Glutamatergic neuron (in vitro differentiated cells): ENCODE measurements at regions not wholly inside any gene's neighbourhood (a gene's known extent, or its start where the extent isn't known, plus 50 kb on each side); places are given as distances from the start of the nearest gene placed in this dataset.

Experiments used
- DNase-seq: peaks from one replicate; pipeline ENCODE4 v3.0.0; 2022
- H3K27ac Mint-ChIP-seq: one replicate; pipeline ENCODE4 v1.8.0; 2020; ENCODE audit warnings: mild to moderate bottlenecking, mixed read lengths, inconsistent platforms; ENCODE audit not compliant: unreplicated experiment
- H3K27me3 Mint-ChIP-seq: one replicate; pipeline ENCODE4 v1.8.0; 2020; ENCODE audit warnings: mild to moderate bottlenecking, moderate library complexity, mixed read lengths, inconsistent platforms; ENCODE audit not compliant: unreplicated experiment
- H3K36me3 Mint-ChIP-seq: one replicate; pipeline ENCODE4 v1.8.0; 2020; ENCODE audit warnings: mild to moderate bottlenecking, mixed read lengths, inconsistent platforms; ENCODE audit not compliant: unreplicated experiment
- H3K4me1 Mint-ChIP-seq: one replicate; pipeline ENCODE4 v1.8.0; 2020; ENCODE audit warnings: mild to moderate bottlenecking, low read depth, mixed read lengths, inconsistent platforms; ENCODE audit not compliant: unreplicated experiment
- H3K4me3 Mint-ChIP-seq: one replicate; pipeline ENCODE4 v1.8.0; 2020; ENCODE audit warnings: mild to moderate bottlenecking, mixed read lengths, inconsistent platforms; ENCODE audit not compliant: unreplicated experiment
- H3K9me3 Mint-ChIP-seq: one replicate; pipeline ENCODE4 v1.8.0; 2020; ENCODE audit warnings: mild to moderate bottlenecking, moderate library complexity, mixed read lengths, inconsistent platforms; ENCODE audit not compliant: unreplicated experiment
- TF ChIP-seq, protein P1 (sequence below): fragments of 200-600 bp; sonication (generic); IDR thresholded peaks from one replicate; pipeline ENCODE4 v1.5.0; 2021; ENCODE audit not compliant: partially characterized antibody, unreplicated experiment

GRCh38 chr15:85870216-85871014 lies 75.7 kb upstream of the KLHL25 start:
- Mint-ChIP-seq H3K9me3 (no peaks in the 10 kb centered on the region), H3K27ac (no peak overlapping the region)
- TF ChIP-seq, protein P1, sequence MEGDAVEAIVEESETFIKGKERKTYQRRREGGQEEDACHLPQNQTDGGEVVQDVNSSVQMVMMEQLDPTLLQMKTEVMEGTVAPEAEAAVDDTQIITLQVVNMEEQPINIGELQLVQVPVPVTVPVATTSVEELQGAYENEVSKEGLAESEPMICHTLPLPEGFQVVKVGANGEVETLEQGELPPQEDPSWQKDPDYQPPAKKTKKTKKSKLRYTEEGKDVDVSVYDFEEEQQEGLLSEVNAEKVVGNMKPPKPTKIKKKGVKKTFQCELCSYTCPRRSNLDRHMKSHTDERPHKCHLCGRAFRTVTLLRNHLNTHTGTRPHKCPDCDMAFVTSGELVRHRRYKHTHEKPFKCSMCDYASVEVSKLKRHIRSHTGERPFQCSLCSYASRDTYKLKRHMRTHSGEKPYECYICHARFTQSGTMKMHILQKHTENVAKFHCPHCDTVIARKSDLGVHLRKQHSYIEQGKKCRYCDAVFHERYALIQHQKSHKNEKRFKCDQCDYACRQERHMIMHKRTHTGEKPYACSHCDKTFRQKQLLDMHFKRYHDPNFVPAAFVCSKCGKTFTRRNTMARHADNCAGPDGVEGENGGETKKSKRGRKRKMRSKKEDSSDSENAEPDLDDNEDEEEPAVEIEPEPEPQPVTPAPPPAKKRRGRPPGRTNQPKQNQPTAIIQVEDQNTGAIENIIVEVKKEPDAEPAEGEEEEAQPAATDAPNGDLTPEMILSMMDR = no peak

GRCh38 chr15:85871545-85871944 lies 76.8 kb upstream of the KLHL25 start:
- Mint-ChIP-seq H3K4me1 (no peaks in the 10 kb centered on the region), H3K36me3 (no peaks in the 10 kb centered on the region), H3K27me3 (no peaks in the 10 kb centered on the region), H3K27ac (no peak overlapping the region), H3K4me3 (no peak overlapping the region), H3K9me3 (no peaks in the 10 kb centered on the region)
- DNase-seq = no peak
- TF ChIP-seq, protein P1 = no peak

More at GRCh38 chr15:85870216-85871014, 75.7 kb upstream of the KLHL25 start:
- Mint-ChIP-seq H3K4me3 (no peak overlapping the region), H3K4me1 (no peaks in the 10 kb centered on the region), H3K36me3 (no peaks in the 10 kb centered on the region), H3K27me3 (no peaks in the 10 kb centered on the region)
- no peak for DNase-seq

GRCh38 chr15:85872125-85872524 lies 77.4 kb upstream of the KLHL25 start:
- TF ChIP-seq, protein P1 = no peak

GRCh38 chr15:85874236-85874635 lies 79.5 kb upstream of the KLHL25 start:
- DNase-seq = no peak
- Mint-ChIP-seq H3K27ac (no peak overlapping the region), H3K27me3 (no peaks in the 10 kb centered on the region), H3K4me1 (no peaks in the 10 kb centered on the region), H3K36me3 (no peaks in the 10 kb centered on the region), H3K4me3 (no peak overlapping the region), H3K9me3 (no peaks in the 10 kb centered on the region)
- TF ChIP-seq, protein P1 = no peak

More at GRCh38 chr15:85872125-85872524, 77.4 kb upstream of the KLHL25 start:
- H3K4me1 Mint-ChIP-seq = no peaks in the 10 kb centered on the region
- no peak overlapping the region for H3K27ac Mint-ChIP-seq
- H3K36me3 Mint-ChIP-seq = no peaks in the 10 kb centered on the region
- DNase-seq = no peak
- no peak overlapping the region for H3K4me3 Mint-ChIP-seq
- no peaks in the 10 kb centered on the region for H3K27me3 Mint-ChIP-seq
- H3K9me3 Mint-ChIP-seq = no peaks in the 10 kb centered on the region

GRCh38 chr15:85875756-85876155 lies 81.0 kb upstream of the KLHL25 start:
- DNase-seq = no peak
- Mint-ChIP-seq H3K4me3 (no peak overlapping the region), H3K4me1 (peaks cover 4% of the 10 kb centered on the region), H3K9me3 (no peaks in the 10 kb centered on the region), H3K27ac (no peak overlapping the region), H3K36me3 (no peaks in the 10 kb centered on the region), H3K27me3 (peaks cover 2% of the 10 kb centered on the region)
- TF ChIP-seq, protein P1 = no peak
